ENCODE measurements at regions not wholly inside any gene's neighbourhood (a gene's known extent, or its start where the extent isn't known, plus 50 kb on each side); places are given as distances from the start of the nearest gene placed in this dataset.

DNA sequence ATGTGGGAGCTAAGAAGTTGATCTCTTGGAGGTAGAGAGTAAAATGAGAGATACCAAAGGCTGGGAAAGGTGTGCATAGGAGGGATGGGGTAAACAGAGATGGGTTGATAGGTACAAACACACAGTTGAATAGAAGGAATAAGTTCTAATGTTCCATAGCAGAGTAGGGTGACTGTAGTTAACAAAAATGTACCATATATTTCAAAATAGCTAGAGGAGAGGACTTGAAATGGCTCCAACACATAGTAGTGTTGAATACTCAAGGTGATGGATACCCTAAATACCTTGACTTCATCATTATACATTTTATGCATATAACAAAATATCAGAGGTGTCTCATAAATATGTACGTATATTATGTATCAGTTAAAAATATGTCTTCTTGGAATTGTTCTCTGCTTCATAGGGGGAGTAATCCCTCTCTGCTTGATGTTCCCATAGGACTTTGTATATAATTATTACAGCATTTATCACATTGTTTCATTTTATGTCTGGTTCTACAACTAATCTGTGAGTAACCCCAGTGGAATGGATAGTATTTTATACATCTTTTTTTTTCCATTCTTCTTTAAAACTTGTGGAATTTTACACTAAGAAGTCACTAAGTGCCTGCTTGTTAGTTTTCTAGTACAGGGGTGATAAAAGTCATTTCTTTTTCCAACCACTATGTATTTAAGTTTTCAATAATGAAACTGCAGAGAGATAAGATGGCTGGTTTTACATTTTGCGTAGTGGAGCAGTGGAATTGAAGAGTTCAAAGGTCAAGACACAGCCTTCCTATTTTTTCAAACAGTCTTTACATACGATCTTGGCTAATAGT, 1940.0 kb upstream of the SEL1L start:
- TF ChIP-seq, protein P1, sequence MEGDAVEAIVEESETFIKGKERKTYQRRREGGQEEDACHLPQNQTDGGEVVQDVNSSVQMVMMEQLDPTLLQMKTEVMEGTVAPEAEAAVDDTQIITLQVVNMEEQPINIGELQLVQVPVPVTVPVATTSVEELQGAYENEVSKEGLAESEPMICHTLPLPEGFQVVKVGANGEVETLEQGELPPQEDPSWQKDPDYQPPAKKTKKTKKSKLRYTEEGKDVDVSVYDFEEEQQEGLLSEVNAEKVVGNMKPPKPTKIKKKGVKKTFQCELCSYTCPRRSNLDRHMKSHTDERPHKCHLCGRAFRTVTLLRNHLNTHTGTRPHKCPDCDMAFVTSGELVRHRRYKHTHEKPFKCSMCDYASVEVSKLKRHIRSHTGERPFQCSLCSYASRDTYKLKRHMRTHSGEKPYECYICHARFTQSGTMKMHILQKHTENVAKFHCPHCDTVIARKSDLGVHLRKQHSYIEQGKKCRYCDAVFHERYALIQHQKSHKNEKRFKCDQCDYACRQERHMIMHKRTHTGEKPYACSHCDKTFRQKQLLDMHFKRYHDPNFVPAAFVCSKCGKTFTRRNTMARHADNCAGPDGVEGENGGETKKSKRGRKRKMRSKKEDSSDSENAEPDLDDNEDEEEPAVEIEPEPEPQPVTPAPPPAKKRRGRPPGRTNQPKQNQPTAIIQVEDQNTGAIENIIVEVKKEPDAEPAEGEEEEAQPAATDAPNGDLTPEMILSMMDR (IDR thresholded peaks at IDR 0.05; ENCODE audit: borderline replicate concordance, extremely low read depth, low read length, poor library complexity, severe bottlenecking): no peak
- TF ChIP-seq EZH2 (IDR thresholded peaks at IDR 0.05; ENCODE audit: borderline replicate concordance, low read depth, low read length, severe bottlenecking): no peak
- Histone ChIP-seq H3K27ac (ENCODE audit: low read length) (no peak overlapping the region), H3K4me1 (ENCODE audit: insufficient read depth, low read length) (no peaks in the 10 kb centered on the region), H3K27me3 (ENCODE audit: insufficient read depth, low read length, poor library complexity) (no peaks in the 10 kb centered on the region), H3K9ac (ENCODE audit: low read depth, low read length) (no peak overlapping the region), H4K20me1 (ENCODE audit: insufficient read depth, low read length) (no peaks in the 10 kb centered on the region), H3K9me3 (ENCODE audit: insufficient read depth, low read length, severe bottlenecking) (no peaks in the 10 kb centered on the region), H2AFZ (ENCODE audit: low read depth, low read length) (no peak overlapping the region), H3K4me3 (ENCODE audit: low read depth in 1 of 2, low read length in 2 of 2) (no peak overlapping the region), H3K4me2 (ENCODE audit: insufficient read depth, low read length) (no peak overlapping the region), H3K79me2 (ENCODE audit: insufficient read depth, low read length) (no peaks in the 10 kb centered on the region), H3K36me3 (ENCODE audit: insufficient read depth, low read length) (no peaks in the 10 kb centered on the region)
- no peak for DNase-seq
- ATAC-seq (ENCODE audit: insufficient read depth, low read depth): no peak

DNA sequence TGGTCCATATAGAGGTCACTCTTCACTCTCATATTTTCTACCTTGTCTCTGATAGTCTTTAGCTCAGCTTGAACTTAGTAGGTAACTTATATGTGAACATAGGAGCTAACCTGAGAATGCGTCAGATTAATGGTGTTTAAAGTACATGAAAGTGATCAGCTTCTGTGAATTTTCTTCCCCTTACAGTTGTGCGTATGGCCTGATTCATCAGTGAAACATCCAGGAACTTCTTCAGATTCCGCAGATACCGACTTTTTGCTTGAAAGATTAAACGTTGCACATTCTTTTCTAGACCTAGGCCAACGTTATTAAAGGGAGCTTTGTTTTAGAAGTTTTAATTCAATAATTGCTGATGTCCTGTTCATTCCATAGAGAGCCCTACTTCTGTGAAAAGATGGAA, 1945.1 kb upstream of the SEL1L start:
- TF ChIP-seq EZH2 (IDR thresholded peaks at IDR 0.05; ENCODE audit: borderline replicate concordance, low read depth, low read length, severe bottlenecking): no peak
- TF ChIP-seq, protein P1 (IDR thresholded peaks at IDR 0.05; ENCODE audit: borderline replicate concordance, extremely low read depth, low read length, poor library complexity, severe bottlenecking): no peak
- H3K27ac ChIP-seq (ENCODE audit: low read length): no peak overlapping the region
- DNase-seq: no peak

DNA sequence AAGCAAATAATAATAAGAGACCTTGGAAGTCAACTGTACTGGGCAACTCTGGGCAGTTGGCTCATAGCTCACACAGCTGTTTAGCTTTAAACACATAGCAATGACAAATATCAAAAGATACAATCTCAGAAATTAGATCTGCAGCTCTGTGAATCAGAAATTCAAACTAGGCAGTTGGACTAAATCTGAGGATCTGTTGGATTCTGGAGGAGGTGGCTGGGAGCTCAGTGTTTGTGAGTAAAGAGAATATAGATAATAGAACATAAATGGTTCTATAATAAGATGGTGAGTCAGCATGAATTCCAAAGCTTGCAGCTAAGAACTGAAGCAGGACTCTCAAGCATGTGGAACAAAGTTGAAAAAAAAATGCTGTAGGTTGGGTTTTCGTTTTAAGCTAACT, 1949.4 kb upstream of the SEL1L start:
- Histone ChIP-seq H3K36me3 (ENCODE audit: insufficient read depth, low read length) (no peaks in the 10 kb centered on the region), H3K27me3 (ENCODE audit: insufficient read depth, low read length, poor library complexity) (no peaks in the 10 kb centered on the region), H3K79me2 (ENCODE audit: insufficient read depth, low read length) (no peaks in the 10 kb centered on the region), H3K4me2 (ENCODE audit: insufficient read depth, low read length) (no peak overlapping the region), H2AFZ (ENCODE audit: low read depth, low read length) (no peak overlapping the region), H3K4me1 (ENCODE audit: insufficient read depth, low read length) (no peaks in the 10 kb centered on the region), H3K9me3 (ENCODE audit: insufficient read depth, low read length, severe bottlenecking) (no peaks in the 10 kb centered on the region), H3K9ac (ENCODE audit: low read depth, low read length) (no peak overlapping the region), H3K4me3 (ENCODE audit: low read depth in 1 of 2, low read length in 2 of 2) (no peak overlapping the region), H4K20me1 (ENCODE audit: insufficient read depth, low read length) (no peaks in the 10 kb centered on the region), H3K27ac (ENCODE audit: low read length) (no peak overlapping the region)
- no peak for DNase-seq
- no peak for ATAC-seq (ENCODE audit: insufficient read depth, low read depth)
- no peak for TF ChIP-seq EZH2 (IDR thresholded peaks at IDR 0.05; ENCODE audit: borderline replicate concordance, low read depth, low read length, severe bottlenecking)

More for the DNA sequence above, 1945.1 kb upstream of the SEL1L start:
- no peaks in the 10 kb centered on the region for H3K9me3 ChIP-seq (ENCODE audit: insufficient read depth, low read length, severe bottlenecking)
- no peak overlapping the region for H2AFZ ChIP-seq (ENCODE audit: low read depth, low read length)
- no peak overlapping the region for H3K9ac ChIP-seq (ENCODE audit: low read depth, low read length)
- no peaks in the 10 kb centered on the region for H3K79me2 ChIP-seq (ENCODE audit: insufficient read depth, low read length)
- no peak overlapping the region for H3K4me3 ChIP-seq (ENCODE audit: low read depth in 1 of 2, low read length in 2 of 2)
- no peak overlapping the region for H3K4me2 ChIP-seq (ENCODE audit: insufficient read depth, low read length)
- H3K27me3 ChIP-seq (ENCODE audit: insufficient read depth, low read length, poor library complexity): no peaks in the 10 kb centered on the region
- ATAC-seq (ENCODE audit: insufficient read depth, low read depth): no peak
- H3K4me1 ChIP-seq (ENCODE audit: insufficient read depth, low read length): no peaks in the 10 kb centered on the region
- H3K36me3 ChIP-seq (ENCODE audit: insufficient read depth, low read length): no peaks in the 10 kb centered on the region
- no peaks in the 10 kb centered on the region for H4K20me1 ChIP-seq (ENCODE audit: insufficient read depth, low read length)

DNA sequence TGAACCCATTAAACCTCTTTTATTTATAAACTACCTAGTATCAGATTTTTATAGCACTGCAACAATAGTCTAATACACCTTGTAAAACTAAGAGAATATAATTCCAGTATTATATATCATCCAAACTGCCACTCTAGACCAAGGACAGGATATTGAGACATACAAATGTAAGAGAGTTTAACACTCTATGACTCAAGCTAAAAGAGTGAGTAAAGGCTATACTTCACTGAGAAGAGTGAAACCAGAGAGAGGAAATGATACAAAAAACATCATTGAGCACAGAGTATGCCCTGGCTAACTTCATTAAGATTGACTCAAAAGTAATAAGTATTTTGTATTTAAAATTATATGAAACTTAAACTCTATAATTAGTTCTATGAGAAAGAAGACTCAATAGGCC, 1951.9 kb upstream of the SEL1L start:
- DNase-seq (no peak), ATAC-seq (ENCODE audit: insufficient read depth, low read depth) (no peak)
- no peak overlapping the region for H2AFZ ChIP-seq (ENCODE audit: low read depth, low read length)
- no peaks in the 10 kb centered on the region for H3K36me3 ChIP-seq (ENCODE audit: insufficient read depth, low read length)
- no peak overlapping the region for H3K9ac ChIP-seq (ENCODE audit: low read depth, low read length)
- H3K79me2 ChIP-seq (ENCODE audit: insufficient read depth, low read length): no peaks in the 10 kb centered on the region
- TF ChIP-seq, protein P1 (IDR thresholded peaks at IDR 0.05; ENCODE audit: borderline replicate concordance, extremely low read depth, low read length, poor library complexity, severe bottlenecking): no peak
- TF ChIP-seq EZH2 (IDR thresholded peaks at IDR 0.05; ENCODE audit: borderline replicate concordance, low read depth, low read length, severe bottlenecking): no peak
- no peak overlapping the region for H3K4me2 ChIP-seq (ENCODE audit: insufficient read depth, low read length)
- no peak overlapping the region for H3K4me3 ChIP-seq (ENCODE audit: low read depth in 1 of 2, low read length in 2 of 2)
- no peaks in the 10 kb centered on the region for H4K20me1 ChIP-seq (ENCODE audit: insufficient read depth, low read length)
- no peaks in the 10 kb centered on the region for H3K9me3 ChIP-seq (ENCODE audit: insufficient read depth, low read length, severe bottlenecking)
- H3K27ac ChIP-seq (ENCODE audit: low read length): no peak overlapping the region
- no peaks in the 10 kb centered on the region for H3K27me3 ChIP-seq (ENCODE audit: insufficient read depth, low read length, poor library complexity)
- H3K4me1 ChIP-seq (ENCODE audit: insufficient read depth, low read length): no peaks in the 10 kb centered on the region

Measured in DND-41 (cell line).